Endothelial cell of umbilical vein (primary cell): ENCODE measurements at regions not wholly inside any gene's neighbourhood (a gene's known extent, or its start where the extent isn't known, plus 50 kb on each side); places are given as distances from the start of the nearest gene placed in this dataset.

Experiments used
- BruUV-seq: library from RNA; stranded (reverse); fragments of 400-500 nt; replicated peaks from 2 replicates; lab custom pipeline; 2021; lab: Mats Ljungman, UMichigan
- CTCF ChIA-PET: fragments of 300-600, 350-600 bp; sonication (Branson Sonifier 250); formaldehyde crosslinking; loops from one replicate; lab custom pipeline; 2021; ENCODE audit warnings: antibody characterized with exemption, inconsistent platforms; lab: Charles Lee
- POLR2A ChIA-PET: fragments of 300-600, 350-600 bp; sonication (Branson Sonifier 250); formaldehyde crosslinking; loops from one replicate; lab custom pipeline; 2021; ENCODE audit warnings: antibody characterized with exemption, inconsistent platforms; lab: Charles Lee
- DNase-seq: peaks from one replicate; pipeline ENCODE4 v3.0.0-alpha.2; 2011; ENCODE audit warnings: low read depth, low spot score
- FAIRE-seq: peaks from 2 replicates; lab custom pipeline; 2011; peaks lifted over from hg19 to GRCh38; lab: Jason Lieb, UNC
- H2AFZ ChIP-seq: 2 replicates; pipeline ENCODE4 v1.6.0; 2012; ENCODE audit warnings: low read depth, low read length, control low read depth, inconsistent platforms
- H3K27ac ChIP-seq: 2 replicates; pipeline ENCODE4 v1.5.1; 2011; ENCODE audit warnings: low read depth, mild to moderate bottlenecking, control low read depth, low read length, moderate library complexity; ENCODE audit not compliant: insufficient read depth
- H3K27me3 ChIP-seq, 2 experiments: 2 replicates each; pipeline versions ENCODE4 v1.6.0 to v1.6.1; 2011; ENCODE audit warnings: low read length in 2 of 2, mixed read lengths in 1 of 2; ENCODE audit not compliant: control insufficient read depth in 2 of 2, insufficient read depth in 2 of 2
- H3K36me3 ChIP-seq, 2 experiments: 2 replicates in 1 of 2; 3 replicates in 1 of 2; pipeline ENCODE4 v1.5.1; 2011; ENCODE audit warnings: low read length in 2 of 2, mild to moderate bottlenecking in 1 of 2, moderate library complexity in 1 of 2; ENCODE audit not compliant: control insufficient read depth in 2 of 2, insufficient read depth in 2 of 2; ENCODE audit errors: extremely low read depth in 1 of 2
- H3K4me1 ChIP-seq: 3 replicates; pipeline ENCODE4 v1.5.1; 2011; ENCODE audit warnings: mild to moderate bottlenecking, low read length; ENCODE audit not compliant: control insufficient read depth, insufficient read depth; ENCODE audit errors: extremely low read depth
- H3K4me2 ChIP-seq: 2 replicates; pipeline ENCODE4 v1.6.1; 2011; ENCODE audit warnings: low read length, control low read depth, mixed read lengths; ENCODE audit not compliant: insufficient read depth
- H3K4me3 ChIP-seq, 3 experiments: fragments of 200-600 bp in 1 of 3; sonication (generic), shearing (Covaris generic) in 1 of 3; replicated peaks in 1 of 3; 2 replicates each; pipeline ENCODE4 v1.5.1; 2011 to 2016; ENCODE audit warnings: control low read depth in 3 of 3, low read length in 3 of 3, mild to moderate bottlenecking in 2 of 3, inconsistent platforms in 1 of 3, low read depth in 1 of 3, moderate library complexity in 1 of 3; ENCODE audit not compliant: insufficient read depth in 1 of 3
- H3K79me2 ChIP-seq: 2 replicates; pipeline ENCODE4 v1.6.0; 2012; ENCODE audit warnings: low read length, inconsistent platforms; ENCODE audit not compliant: control insufficient read depth, insufficient read depth
- H3K9ac ChIP-seq: replicated peaks from 2 replicates; pipeline ENCODE3; 2011; ENCODE audit warnings: low read length, control low read depth; ENCODE audit not compliant: insufficient read depth; ENCODE audit errors: extremely low read depth
- H3K9me1 ChIP-seq: replicated peaks from 3 replicates; pipeline ENCODE4 v1.6.0; 2011; ENCODE audit warnings: mild to moderate bottlenecking, low read length; ENCODE audit not compliant: control insufficient read depth, insufficient read depth; ENCODE audit errors: extremely low read depth
- H3K9me3 ChIP-seq: replicated peaks from 2 replicates; pipeline ENCODE4 v1.5.1; 2012; ENCODE audit warnings: low read length, inconsistent platforms; ENCODE audit not compliant: control insufficient read depth, insufficient read depth
- H4K20me1 ChIP-seq: replicated peaks from 2 replicates; pipeline ENCODE3; 2011; ENCODE audit warnings: mild to moderate bottlenecking, low read length; ENCODE audit not compliant: control insufficient read depth, insufficient read depth; ENCODE audit errors: extremely low read depth
- CTCF ChIP-seq, 2 donors: IDR thresholded peaks; 1 replicate in 1 of 2; 2 replicates in 1 of 2; pipeline ENCODE4 v1.5.1; 2011; ENCODE audit warnings: low read length in 2 of 2, mild to moderate bottlenecking in 2 of 2, moderate library complexity in 2 of 2, control low read depth in 1 of 2, inconsistent platforms in 1 of 2, low read depth in 1 of 2; ENCODE audit not compliant: insufficient read depth in 1 of 2; ENCODE audit errors: extremely low read depth in 1 of 2
- EZH2 ChIP-seq: IDR thresholded peaks from 2 replicates; pipeline ENCODE4 v1.6.1; 2012; ENCODE audit warnings: borderline replicate concordance, low read depth, mild to moderate bottlenecking, moderate library complexity, low read length, inconsistent platforms; ENCODE audit not compliant: severe bottlenecking
- FOS ChIP-seq: IDR thresholded peaks from 2 replicates; pipeline ENCODE4 v1.6.1; 2011; ENCODE audit warnings: mild to moderate bottlenecking, low read length, moderate library complexity, borderline replicate concordance; ENCODE audit not compliant: insufficient read depth
- GATA2 ChIP-seq: IDR thresholded peaks from 2 replicates; pipeline ENCODE4 v1.7.0; 2011; ENCODE audit warnings: low read depth, mild to moderate bottlenecking, moderate library complexity, mixed read lengths, low read length; ENCODE audit not compliant: insufficient read length, insufficient read depth
- JUN ChIP-seq: IDR thresholded peaks from 2 replicates; pipeline ENCODE4 v1.6.1; 2011; ENCODE audit warnings: borderline replicate concordance, low read depth; ENCODE audit not compliant: insufficient read length, insufficient read depth
- MAX ChIP-seq: IDR thresholded peaks from 2 replicates; pipeline ENCODE4 v1.6.1; 2011; ENCODE audit not compliant: insufficient read depth, insufficient read length
- MYC ChIP-seq: IDR thresholded peaks from one replicate; pipeline ENCODE4 v1.6.1; 2011; ENCODE audit warnings: mild to moderate bottlenecking, low read depth, low read length
- POLR2A ChIP-seq: IDR thresholded peaks from 2 replicates; pipeline ENCODE4 v1.6.1; 2012; ENCODE audit warnings: low read depth, mild to moderate bottlenecking, control low read depth, low read length
- POLR2AphosphoS5 ChIP-seq: IDR thresholded peaks from 2 replicates; pipeline ENCODE4 v1.6.1; 2012; ENCODE audit warnings: low read depth, mild to moderate bottlenecking, control low read depth, low read length, moderate library complexity; ENCODE audit not compliant: insufficient read depth
- dilution Hi-C: fragments of 300-500 bp; cut with MboI; formaldehyde crosslinking; loops from one replicate; pipeline ENCODE4 v1.15.0; 2019; ENCODE audit warnings: low sequenced_read_pairs; ENCODE audit not compliant: extremely low pct_ligation_motif_present
- intact Hi-C: fragments of 100-400 bp; cut with micrococcal nuclease; formaldehyde crosslinking; loops from one replicate; pipeline ENCODE4 v1.10.0; 2022

- intact Hi-C loops = no loop called here
- FAIRE-seq (no peak), DNase-seq (no peak)
- Histone ChIP-seq H3K9ac (no peak overlapping the region), H3K9me3 (no peaks in the 10 kb centered on the region), H3K36me3 (no peaks in the 10 kb centered on the region), H3K79me2 (no peaks in the 10 kb centered on the region), H3K27me3 (no peaks in the 10 kb centered on the region), H3K4me3 (no peak overlapping the region), H2AFZ (no peak overlapping the region), H3K4me1 (no peaks in the 10 kb centered on the region), H3K4me2 (no peak overlapping the region), H3K27ac (no peak overlapping the region), H4K20me1 (no peaks in the 10 kb centered on the region), H3K9me1 (no peaks in the 10 kb centered on the region)
- BruUV-seq = no TSS peak
- TF ChIP-seq EZH2 (no peak), CTCF (IDR thresholded peaks at IDR 0.05; ENCODE audit: extremely low read depth in 1 of 2, insufficient read depth in 1 of 2, low read depth in 1 of 2, low read length in 2 of 2) (no peak), GATA2 (no peak), JUN (no peak), POLR2AphosphoS5 (no peak), POLR2A (no peak), MYC (no peak), MAX (no peak), FOS (no peak)
- ChIA-PET POLR2A (no interaction called here), CTCF (interaction anchor here (0.7 kb wide), 1 partner anchor 13 kb away, joined by 3 read pairs; no protein-coding TSS in a partner anchor)
- dilution Hi-C loops = no loop called here
Measured at GRCh38 chr4:34486461-34487363, 1757.6 kb downstream of the ARAP2 start.
